ENCODE measurements at regions not wholly inside any gene's neighbourhood (a gene's known extent, or its start where the extent isn't known, plus 50 kb on each side); places are given as distances from the start of the nearest gene placed in this dataset.

- H3K36me3 Mint-ChIP-seq (ENCODE audit: low read depth), result no peaks in the 10 kb centered on the region
- peaks cover 1% of the 10 kb centered on the region for H3K27me3 Mint-ChIP-seq
- intact Hi-C loops (cut with micrococcal nuclease), result no loop called here
- H3K4me1 Mint-ChIP-seq (ENCODE audit: low read depth), result no peaks in the 10 kb centered on the region
- peaks cover 16% of the 10 kb centered on the region for H3K9me3 Mint-ChIP-seq
- H3K4me3 Mint-ChIP-seq, result no peak overlapping the region
- H3K27ac Mint-ChIP-seq, result no peak overlapping the region
Observed at GRCh38 chr7:159239028-159239427, 94.4 kb upstream of the VIPR2 start.

GRCh38 chr7:159238541-159238940, 93.9 kb upstream of the VIPR2 start:
- Mint-ChIP-seq H3K9me3 (peaks cover 16% of the 10 kb centered on the region), H3K27me3 (peaks cover 1% of the 10 kb centered on the region), H3K4me3 (no peak overlapping the region), H3K4me1 (ENCODE audit: low read depth) (no peaks in the 10 kb centered on the region), H3K36me3 (ENCODE audit: low read depth) (no peaks in the 10 kb centered on the region), H3K27ac (no peak overlapping the region)
- intact Hi-C loops (cut with micrococcal nuclease), result no loop called here

- Mint-ChIP-seq H3K27ac (no peak overlapping the region), H3K9me3 (peaks cover 16% of the 10 kb centered on the region), H3K27me3 (peaks cover 1% of the 10 kb centered on the region), H3K4me3 (no peak overlapping the region), H3K36me3 (ENCODE audit: low read depth) (no peaks in the 10 kb centered on the region), H3K4me1 (ENCODE audit: low read depth) (no peaks in the 10 kb centered on the region)
- intact Hi-C loops (cut with micrococcal nuclease), result no loop called here
Observed at GRCh38 chr7:159237022-159237653, 92.5 kb upstream of the VIPR2 start.

GRCh38 chr7:159231017-159231416, 86.3 kb upstream of the VIPR2 start:
- Mint-ChIP-seq H3K4me3 (no peak overlapping the region), H3K4me1 (ENCODE audit: low read depth) (no peaks in the 10 kb centered on the region), H3K27ac (no peak overlapping the region), H3K27me3 (no peaks in the 10 kb centered on the region), H3K9me3 (peaks cover 6% of the 10 kb centered on the region), H3K36me3 (ENCODE audit: low read depth) (no peaks in the 10 kb centered on the region)
- intact Hi-C loops (cut with micrococcal nuclease), result no loop called here

- Mint-ChIP-seq H3K27me3 (no peaks in the 10 kb centered on the region), H3K4me1 (ENCODE audit: low read depth) (no peaks in the 10 kb centered on the region), H3K4me3 (no peak overlapping the region), H3K36me3 (ENCODE audit: low read depth) (no peaks in the 10 kb centered on the region), H3K9me3 (no peaks in the 10 kb centered on the region), H3K27ac (no peak overlapping the region)
- intact Hi-C loops (cut with micrococcal nuclease), result no loop called here
Observed at GRCh38 chr7:159229683-159230475, 85.2 kb upstream of the VIPR2 start.

- H3K27me3 Mint-ChIP-seq, result peaks cover 2% of the 10 kb centered on the region
- H3K9me3 Mint-ChIP-seq, result no peaks in the 10 kb centered on the region
- no peaks in the 10 kb centered on the region for H3K36me3 Mint-ChIP-seq (ENCODE audit: low read depth)
- no peaks in the 10 kb centered on the region for H3K4me1 Mint-ChIP-seq (ENCODE audit: low read depth)
- no peak overlapping the region for H3K27ac Mint-ChIP-seq
- H3K4me3 Mint-ChIP-seq, result no peak overlapping the region
- intact Hi-C loops (cut with micrococcal nuclease), result no loop called here
Observed at GRCh38 chr7:159227433-159227832, 82.8 kb upstream of the VIPR2 start.

GRCh38 chr7:159226011-159226702, 81.5 kb upstream of the VIPR2 start:
- H3K4me1 Mint-ChIP-seq (ENCODE audit: low read depth), result no peaks in the 10 kb centered on the region
- H3K27me3 Mint-ChIP-seq, result peaks cover 2% of the 10 kb centered on the region
- H3K4me3 Mint-ChIP-seq, result no peak overlapping the region
- H3K9me3 Mint-ChIP-seq, result no peaks in the 10 kb centered on the region
- H3K36me3 Mint-ChIP-seq (ENCODE audit: low read depth), result no peaks in the 10 kb centered on the region
- intact Hi-C loops (cut with micrococcal nuclease), result no loop called here
- no peak overlapping the region for H3K27ac Mint-ChIP-seq

- no peaks in the 10 kb centered on the region for H3K4me1 Mint-ChIP-seq (ENCODE audit: low read depth)
- peaks cover 2% of the 10 kb centered on the region for H3K27me3 Mint-ChIP-seq
- H3K36me3 Mint-ChIP-seq (ENCODE audit: low read depth), result no peaks in the 10 kb centered on the region
- no peak overlapping the region for H3K27ac Mint-ChIP-seq
- H3K9me3 Mint-ChIP-seq, result no peaks in the 10 kb centered on the region
- intact Hi-C loops (cut with micrococcal nuclease), result no loop called here
- no peak overlapping the region for H3K4me3 Mint-ChIP-seq
Observed at GRCh38 chr7:159218607-159219006, 73.9 kb upstream of the VIPR2 start.

GRCh38 chr7:159218170-159218569, 73.5 kb upstream of the VIPR2 start:
- intact Hi-C loops (cut with micrococcal nuclease), result no loop called here
- Mint-ChIP-seq H3K4me1 (ENCODE audit: low read depth) (no peaks in the 10 kb centered on the region), H3K36me3 (ENCODE audit: low read depth) (no peaks in the 10 kb centered on the region), H3K27ac (no peak overlapping the region), H3K9me3 (no peaks in the 10 kb centered on the region), H3K27me3 (peaks cover 2% of the 10 kb centered on the region), H3K4me3 (no peak overlapping the region)

- intact Hi-C loops (cut with micrococcal nuclease), result no loop called here
- no peaks in the 10 kb centered on the region for H3K27me3 Mint-ChIP-seq
- no peaks in the 10 kb centered on the region for H3K9me3 Mint-ChIP-seq
- H3K27ac Mint-ChIP-seq, result no peak overlapping the region
- no peak overlapping the region for H3K4me3 Mint-ChIP-seq
- no peaks in the 10 kb centered on the region for H3K4me1 Mint-ChIP-seq (ENCODE audit: low read depth)
- no peaks in the 10 kb centered on the region for H3K36me3 Mint-ChIP-seq (ENCODE audit: low read depth)
Observed at GRCh38 chr7:159215076-159215475, 70.4 kb upstream of the VIPR2 start.

GRCh38 chr7:159213253-159213652, 68.6 kb upstream of the VIPR2 start:
- H3K27ac Mint-ChIP-seq, result no peak overlapping the region
- H3K4me3 Mint-ChIP-seq, result no peak overlapping the region
- intact Hi-C loops (cut with micrococcal nuclease), result no loop called here
- no peaks in the 10 kb centered on the region for H3K27me3 Mint-ChIP-seq
- H3K4me1 Mint-ChIP-seq (ENCODE audit: low read depth), result no peaks in the 10 kb centered on the region
- H3K36me3 Mint-ChIP-seq (ENCODE audit: low read depth), result no peaks in the 10 kb centered on the region
- H3K9me3 Mint-ChIP-seq, result no peaks in the 10 kb centered on the region

GRCh38 chr7:159212226-159212625, 67.6 kb upstream of the VIPR2 start:
- Mint-ChIP-seq H3K27ac (no peak overlapping the region), H3K9me3 (no peaks in the 10 kb centered on the region), H3K4me1 (ENCODE audit: low read depth) (no peaks in the 10 kb centered on the region), H3K4me3 (no peak overlapping the region), H3K36me3 (ENCODE audit: low read depth) (no peaks in the 10 kb centered on the region), H3K27me3 (no peaks in the 10 kb centered on the region)
- intact Hi-C loops (cut with micrococcal nuclease), result no loop called here

GRCh38 chr7:159211540-159212182, 67.0 kb upstream of the VIPR2 start:
- H3K9me3 Mint-ChIP-seq, result no peaks in the 10 kb centered on the region
- no peak overlapping the region for H3K4me3 Mint-ChIP-seq
- H3K27ac Mint-ChIP-seq, result no peak overlapping the region
- H3K36me3 Mint-ChIP-seq (ENCODE audit: low read depth), result no peaks in the 10 kb centered on the region
- no peaks in the 10 kb centered on the region for H3K27me3 Mint-ChIP-seq
- intact Hi-C loops (cut with micrococcal nuclease), result no loop called here
- H3K4me1 Mint-ChIP-seq (ENCODE audit: low read depth), result no peaks in the 10 kb centered on the region
